ENCODE measurements at regions not wholly inside any gene's neighbourhood (a gene's known extent, or its start where the extent isn't known, plus 50 kb on each side); places are given as distances from the start of the nearest gene placed in this dataset.

GRCh38 chr2:111665551-111666116, 218.4 kb downstream of the ANAPC1 start:
- H3K9me3 ChIP-seq (ENCODE audit: insufficient read depth in 2 of 2, low read depth in 1 of 2, low read length in 1 of 2): peaks cover 9 to 12% of the 10 kb centered on the region in 2 experiments; a peak in 3 of 4 replicates
- DNase-seq (ENCODE audit: low read depth in 1 of 2, low spot score in 2 of 2) (peak in 1 of 2 experiments; percentile 11), FAIRE-seq (no peak)
- H3K27ac ChIP-seq (ENCODE audit: low read depth, low read length): no peak overlapping the region
- H2BK120ac ChIP-seq (replicated peaks; ENCODE audit: low read depth, low read length): no peak overlapping the region
- no peak overlapping the region for H2BK12ac ChIP-seq (ENCODE audit: low read depth, low read length)
- H3K14ac ChIP-seq (ENCODE audit: insufficient read length): no peak overlapping the region
- no peak overlapping the region for H3K23ac ChIP-seq (ENCODE audit: insufficient read length)
- ChIA-PET POLR2A (ENCODE audit: partially characterized antibody) (no interaction called here), CTCF (ENCODE audit: partially characterized antibody) (no interaction called here)
- H4K5ac ChIP-seq (ENCODE audit: insufficient read length, low read depth, low read length): no peak overlapping the region
- H4K20me1 ChIP-seq (replicated peaks in 1 of 2; ENCODE audit: control insufficient read depth in 1 of 2, insufficient read depth in 2 of 2, low read length in 2 of 2): no peaks in the 10 kb centered on the region
- no peak overlapping the region for H2BK5ac ChIP-seq (ENCODE audit: low read depth, low read length)
- H2BK15ac ChIP-seq (ENCODE audit: low read length): no peak overlapping the region
- no peak overlapping the region for H3K18ac ChIP-seq (ENCODE audit: extremely low read depth, low read length)
- no peak overlapping the region for H3K4ac ChIP-seq (replicated peaks; ENCODE audit: insufficient read length, low read depth, low read length)
- no peak overlapping the region for H4K91ac ChIP-seq (replicated peaks; ENCODE audit: insufficient read length, low read length)
- no peaks in the 10 kb centered on the region for H3K79me2 ChIP-seq (ENCODE audit: control insufficient read depth in 1 of 2, insufficient read depth in 2 of 2, low read length in 2 of 2)
- 87% methylated on average over 3 of the region's 3 CpGs; no CpG with 5 or more reads in 1 of the 2 experiments for WGBS, 2 experiments (ENCODE audit: extremely low coverage in 1 of 2, insufficient coverage in 1 of 2, insufficient read length in 1 of 2, insufficient replicate concordance in 2 of 2, low coverage in 1 of 2, low lambda C conversion rate in 2 of 2, missing lambda C conversion rate in 1 of 2)
- H2AFZ ChIP-seq (ENCODE audit: low read length): no peak overlapping the region
- H3K4me1 ChIP-seq (replicated peaks in 1 of 4; ENCODE audit: control insufficient read depth in 3 of 4, insufficient read depth in 4 of 4, low read length in 3 of 4): no peaks in the 10 kb centered on the region
- no peak overlapping the region; the same call in 1 of the 2 replicates for H4K8ac ChIP-seq (ENCODE audit: extremely low read depth, insufficient read depth, low read length)
- H3K27me3 ChIP-seq (replicated peaks in 1 of 4; ENCODE audit: control insufficient read depth in 3 of 4, extremely low read depth in 1 of 4, insufficient read depth in 3 of 4, low read length in 3 of 4): no peaks in the 10 kb centered on the region
- no peaks in the 10 kb centered on the region for H3K36me3 ChIP-seq (ENCODE audit: control insufficient read depth in 2 of 4, insufficient read depth in 4 of 4, low read length in 3 of 4)
- peaks cover 5% of the 10 kb centered on the region; the same call in 1 of the 2 replicates for H3K23me2 ChIP-seq (ENCODE audit: low read depth, low read length)
- H2AK5ac ChIP-seq (ENCODE audit: low read depth, low read length): no peak overlapping the region
- H2BK20ac ChIP-seq (ENCODE audit: low read length): no peak overlapping the region
- H3K79me1 ChIP-seq (ENCODE audit: low read depth, low read length): no peaks in the 10 kb centered on the region
- no peak overlapping the region for H3K56ac ChIP-seq (replicated peaks; ENCODE audit: insufficient read length, low read depth, low read length)
- H3K4me3 ChIP-seq (ENCODE audit: extremely low read depth in 1 of 4, insufficient read depth in 2 of 4, low read depth in 3 of 4, low read length in 4 of 4): no peak overlapping the region
- H3K4me2 ChIP-seq (ENCODE audit: insufficient read depth in 1 of 2, low read depth in 2 of 2, low read length in 2 of 2): no peak overlapping the region
- H3K9ac ChIP-seq (replicated peaks in 1 of 4; ENCODE audit: extremely low read depth in 1 of 4, low read depth in 3 of 4, low read length in 3 of 4): no peak overlapping the region
- TF ChIP-seq RAD21 (IDR thresholded peaks at IDR 0.05 in 1 of 2, conservative IDR thresholded peaks at IDR 0.05 in 1 of 2; ENCODE audit: low read depth in 2 of 2, low read length in 2 of 2) (no peak), SP2 (IDR thresholded peaks at IDR 0.05; ENCODE audit: low read length) (no peak), USF2 (IDR thresholded peaks at IDR 0.05; ENCODE audit: low read length) (no peak), CEBPB (IDR thresholded peaks at IDR 0.05; ENCODE audit: low read depth, low read length) (no peak), NRF1 (IDR thresholded peaks at IDR 0.05; ENCODE audit: low read depth, low read length) (no peak), TBP (IDR thresholded peaks at IDR 0.05; ENCODE audit: low read depth, low read length) (no peak), CBX5 (IDR thresholded peaks at IDR 0.05; ENCODE audit: low read depth, low read length) (no peak), PHF8 (conservative IDR thresholded peaks at IDR 0.05; ENCODE audit: low read depth, low read length) (no peak), EZH2 (IDR thresholded peaks at IDR 0.05; ENCODE audit: low read depth, low read length, severe bottlenecking) (no peak), FOSL1 (IDR thresholded peaks at IDR 0.05; ENCODE audit: insufficient read depth, low read depth, low read length) (no peak), POU5F1 (IDR thresholded peaks at IDR 0.05; ENCODE audit: low read depth, low read length) (no peak), RNF2 (IDR thresholded peaks at IDR 0.05; ENCODE audit: borderline replicate concordance, low read depth, low read length, missing control alignments, poor library complexity, severe bottlenecking) (no peak)

Data from H1 (cell line).